ENCODE measurements at regions not wholly inside any gene's neighbourhood (a gene's known extent, or its start where the extent isn't known, plus 50 kb on each side); places are given as distances from the start of the nearest gene placed in this dataset.

DNA sequence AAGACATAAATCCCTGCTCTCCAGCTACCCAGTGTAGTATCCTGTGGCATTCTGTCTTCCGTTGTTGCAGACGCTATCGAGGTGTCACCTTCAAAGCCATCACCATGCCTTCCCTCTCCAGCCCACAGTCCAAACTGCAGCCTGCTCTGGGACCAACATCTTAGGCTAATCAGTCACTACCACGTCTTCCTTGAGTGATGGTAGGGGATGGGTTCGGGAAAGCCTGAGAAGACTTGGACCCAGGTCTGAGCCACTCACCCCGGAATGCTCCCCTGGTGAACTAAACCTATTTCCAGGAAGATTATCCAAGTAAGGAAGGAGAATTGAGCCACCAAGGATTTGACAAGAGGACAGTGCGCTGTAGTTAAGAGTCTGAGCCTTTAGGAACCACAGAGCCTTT lies 52.9 kb upstream of the IRX1 start:
- DNase-seq (no peak), FAIRE-seq (no peak), ATAC-seq (no peak)
- Histone ChIP-seq H3K36me3 (no peaks in the 10 kb centered on the region), H3K9me3 (no peaks in the 10 kb centered on the region), H3K4me3 (no peak overlapping the region), H3K4me1 (no peaks in the 10 kb centered on the region), H3K27ac (no peak overlapping the region), H3K27me3 (peaks cover 0 to 5% (median 0%) of the 10 kb centered on the region in 4 donors)
- intact Hi-C loops (cut with DNase I): no loop called here
- TF ChIP-seq, protein P1, sequence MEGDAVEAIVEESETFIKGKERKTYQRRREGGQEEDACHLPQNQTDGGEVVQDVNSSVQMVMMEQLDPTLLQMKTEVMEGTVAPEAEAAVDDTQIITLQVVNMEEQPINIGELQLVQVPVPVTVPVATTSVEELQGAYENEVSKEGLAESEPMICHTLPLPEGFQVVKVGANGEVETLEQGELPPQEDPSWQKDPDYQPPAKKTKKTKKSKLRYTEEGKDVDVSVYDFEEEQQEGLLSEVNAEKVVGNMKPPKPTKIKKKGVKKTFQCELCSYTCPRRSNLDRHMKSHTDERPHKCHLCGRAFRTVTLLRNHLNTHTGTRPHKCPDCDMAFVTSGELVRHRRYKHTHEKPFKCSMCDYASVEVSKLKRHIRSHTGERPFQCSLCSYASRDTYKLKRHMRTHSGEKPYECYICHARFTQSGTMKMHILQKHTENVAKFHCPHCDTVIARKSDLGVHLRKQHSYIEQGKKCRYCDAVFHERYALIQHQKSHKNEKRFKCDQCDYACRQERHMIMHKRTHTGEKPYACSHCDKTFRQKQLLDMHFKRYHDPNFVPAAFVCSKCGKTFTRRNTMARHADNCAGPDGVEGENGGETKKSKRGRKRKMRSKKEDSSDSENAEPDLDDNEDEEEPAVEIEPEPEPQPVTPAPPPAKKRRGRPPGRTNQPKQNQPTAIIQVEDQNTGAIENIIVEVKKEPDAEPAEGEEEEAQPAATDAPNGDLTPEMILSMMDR (IDR thresholded peaks at IDR 0.05): no peak
- WGBS, 2 donors: 55 to 73% methylated on average over 7 of the region's 7 CpGs

DNA sequence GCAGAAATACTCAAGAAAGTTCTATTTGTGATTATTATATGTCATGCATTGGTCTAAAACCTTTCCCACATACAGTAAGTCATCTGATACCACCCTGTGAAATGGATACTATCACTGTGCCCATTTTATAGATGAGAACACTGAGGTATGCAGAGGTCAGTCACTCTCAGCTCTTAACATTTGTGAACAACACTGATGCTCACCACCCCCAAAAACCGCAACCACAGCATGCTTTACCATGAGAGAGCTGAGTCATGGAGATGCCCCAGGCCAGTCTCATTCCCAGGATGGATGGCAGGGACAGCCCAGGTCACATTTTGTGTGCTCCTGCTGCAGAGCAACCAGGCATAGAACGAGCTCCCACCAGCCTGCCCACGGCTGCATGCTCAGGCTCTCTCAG lies 53.5 kb upstream of the IRX1 start:
- Histone ChIP-seq H3K4me3 (no peak overlapping the region), H3K4me1 (no peaks in the 10 kb centered on the region), H3K27ac (no peak overlapping the region), H3K27me3 (no peaks in the 10 kb centered on the region), H3K36me3 (no peaks in the 10 kb centered on the region), H3K9me3 (no peaks in the 10 kb centered on the region)
- ATAC-seq (no peak), DNase-seq (no peak), FAIRE-seq (no peak)
- WGBS, 2 donors: 45 to 58% methylated on average over 3 of the region's 3 CpGs
- intact Hi-C loops (cut with DNase I): no loop called here
- TF ChIP-seq, protein P1 (IDR thresholded peaks at IDR 0.05): no peak

DNA sequence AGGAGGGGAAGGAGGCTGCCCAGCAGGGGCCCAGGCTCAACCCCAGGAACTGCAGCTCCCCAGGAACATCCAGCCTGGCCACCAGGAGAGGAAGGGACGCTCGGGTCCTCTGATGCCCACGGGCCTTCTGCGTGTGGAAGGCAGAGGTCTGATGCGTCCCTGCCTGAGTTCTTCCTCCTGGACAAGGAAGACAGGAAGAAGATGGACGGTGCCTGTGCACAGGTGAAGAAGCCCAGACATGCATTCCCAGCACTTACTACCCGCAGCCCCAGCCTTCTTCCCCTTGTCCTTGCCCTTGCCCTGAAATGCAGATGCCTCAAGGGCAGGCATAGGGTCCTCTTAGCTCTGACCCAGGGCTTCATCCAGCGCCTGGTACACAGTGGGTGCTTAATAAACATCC lies 56.7 kb upstream of the IRX1 start:
- Histone ChIP-seq H3K4me3 (no peak overlapping the region), H3K27ac (no peak overlapping the region), H3K36me3 (no peaks in the 10 kb centered on the region), H3K4me1 (no peaks in the 10 kb centered on the region), H3K9me3 (no peaks in the 10 kb centered on the region), H3K27me3 (no peaks in the 10 kb centered on the region)
- FAIRE-seq: no peak
- DNase-seq: no peak
- no peak for ATAC-seq
- TF ChIP-seq, protein P1 (IDR thresholded peaks at IDR 0.05): no peak
- 68 to 75% methylated on average over 8 of the region's 8 CpGs for WGBS, 2 donors
- intact Hi-C loops (cut with DNase I): no loop called here

DNA sequence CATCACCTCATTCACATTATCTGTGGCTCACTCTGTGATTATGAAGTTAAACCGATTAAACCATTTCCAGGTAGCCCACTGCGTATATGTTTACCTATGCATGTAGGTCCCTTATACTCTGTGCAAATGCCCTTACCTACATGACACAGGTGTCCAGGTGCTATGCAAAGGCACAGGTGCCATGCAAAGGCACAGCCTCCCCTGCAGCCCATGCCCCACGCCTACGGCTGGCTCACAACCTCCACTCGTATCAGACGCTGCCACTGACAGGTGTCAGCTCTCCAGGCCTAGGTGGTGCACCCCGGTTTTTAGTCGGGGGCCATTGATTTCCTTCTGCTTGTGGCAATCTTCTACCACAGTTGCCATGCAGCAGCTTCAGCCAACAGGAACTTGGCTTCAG lies 57.7 kb upstream of the IRX1 start:
- TF ChIP-seq, protein P1 (IDR thresholded peaks at IDR 0.05): no peak
- H3K4me3 ChIP-seq: no peak overlapping the region
- no peaks in the 10 kb centered on the region for H3K9me3 ChIP-seq
- FAIRE-seq (no peak), ATAC-seq (no peak), DNase-seq (no peak)
- no peaks in the 10 kb centered on the region for H3K4me1 ChIP-seq
- WGBS, 2 donors: 67 to 73% methylated on average over 8 of the region's 8 CpGs
- intact Hi-C loops (cut with DNase I): no loop called here
- no peaks in the 10 kb centered on the region for H3K36me3 ChIP-seq
- H3K27ac ChIP-seq: no peak overlapping the region
- H3K27me3 ChIP-seq: no peaks in the 10 kb centered on the region

DNA sequence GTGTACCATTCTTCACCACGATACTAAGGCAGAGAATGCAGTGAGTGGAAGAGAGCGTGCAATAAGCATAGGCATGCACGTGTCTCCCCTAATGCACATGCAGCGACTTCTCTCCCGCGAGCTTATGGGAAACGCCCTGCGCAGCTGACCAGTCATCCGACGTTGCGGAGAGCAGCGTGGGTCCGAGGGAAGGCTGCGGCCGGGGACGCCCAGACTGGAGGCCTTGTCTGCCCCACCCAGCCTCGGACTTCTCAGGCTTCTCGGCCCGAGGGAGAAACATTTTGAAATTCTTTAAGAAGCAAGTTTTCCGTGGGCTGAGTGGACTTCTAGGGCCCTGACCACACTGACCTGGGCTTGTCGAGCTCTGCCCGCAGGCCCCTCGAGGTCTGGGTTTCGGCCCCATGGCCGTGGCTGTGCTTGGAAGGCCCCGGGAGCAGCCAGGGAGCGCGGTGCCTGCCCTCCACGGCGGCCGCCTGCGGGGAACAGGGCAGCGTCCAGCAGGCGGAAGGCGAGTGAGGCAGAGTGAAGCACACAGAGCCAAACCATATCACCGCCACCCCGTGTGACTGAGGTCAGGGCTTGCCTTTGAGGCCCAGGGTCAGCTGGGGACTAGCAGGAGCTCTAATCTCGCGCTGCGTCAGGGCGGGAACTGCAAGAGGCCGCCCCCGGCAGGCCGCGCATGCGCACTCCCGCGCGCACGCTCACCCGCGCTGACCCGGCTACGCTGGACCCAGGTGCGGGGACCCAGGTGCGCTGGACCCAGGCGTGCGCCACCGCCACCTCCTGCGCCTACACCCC lies 60.0 kb upstream of the IRX1 start:
- Histone ChIP-seq H3K27me3 (no peaks in the 10 kb centered on the region), H3K4me1 (no peaks in the 10 kb centered on the region), H3K9me3 (no peaks in the 10 kb centered on the region), H3K4me3 (no peak overlapping the region), H3K36me3 (no peaks in the 10 kb centered on the region), H3K27ac (no peak overlapping the region)
- TF ChIP-seq, protein P1 (IDR thresholded peaks at IDR 0.05): no peak
- 90 to 94% methylated on average over 60 of the region's 60 CpGs for WGBS, 2 donors
- no peak for FAIRE-seq
- no peak for ATAC-seq
- intact Hi-C loops (cut with DNase I): no loop called here
- DNase-seq: no peak

All from pancreas (tissue), 10 donors.